H9 (cell line): ENCODE measurements at regions not wholly inside any gene's neighbourhood (a gene's known extent, or its start where the extent isn't known, plus 50 kb on each side); places are given as distances from the start of the nearest gene placed in this dataset.

Experiments used
- DNase-seq: peaks from one replicate; pipeline ENCODE4 v3.0.0-alpha.2; 2017
- H2AFZ ChIP-seq: one replicate; pipeline ENCODE4 v1.6.1; 2013; ENCODE audit warnings: mild to moderate bottlenecking, low read length, control low read depth, moderate library complexity
- H2AK5ac ChIP-seq: 2 replicates; pipeline ENCODE4 v1.6.1; 2013; ENCODE audit warnings: low read length, control low read depth, mixed read lengths; ENCODE audit not compliant: insufficient read length
- H2BK120ac ChIP-seq: one replicate; pipeline ENCODE4 v1.6.1; 2013; ENCODE audit warnings: low read depth, mild to moderate bottlenecking, low read length, control low read depth, inconsistent platforms; ENCODE audit not compliant: poor library complexity, severe bottlenecking
- H2BK12ac ChIP-seq: 2 replicates; pipeline ENCODE4 v1.6.1; 2013; ENCODE audit warnings: low read length, control low read depth, mixed read lengths, low read depth; ENCODE audit not compliant: insufficient read length
- H2BK15ac ChIP-seq: 2 replicates; pipeline ENCODE4 v1.6.1; 2013; ENCODE audit warnings: low read depth, low read length, control low read depth
- H2BK20ac ChIP-seq: one replicate; pipeline ENCODE4 v1.6.1; 2013; ENCODE audit warnings: low read depth, mild to moderate bottlenecking, low read length, control low read depth, inconsistent platforms; ENCODE audit not compliant: poor library complexity, severe bottlenecking
- H2BK5ac ChIP-seq: 2 replicates; pipeline ENCODE4 v1.6.1; 2013; ENCODE audit warnings: low read length, control low read depth, mixed read lengths; ENCODE audit not compliant: insufficient read length
- H3K14ac ChIP-seq: 2 replicates; pipeline ENCODE4 v1.6.1; 2013; ENCODE audit warnings: low read length, control low read depth; ENCODE audit not compliant: insufficient read depth
- H3K18ac ChIP-seq: 2 replicates; pipeline ENCODE4 v1.6.1; 2013; ENCODE audit warnings: low read depth, mild to moderate bottlenecking, mixed read lengths, low read length, control low read depth; ENCODE audit not compliant: insufficient read length
- H3K23ac ChIP-seq: 2 replicates; pipeline ENCODE4 v1.6.1; 2013; ENCODE audit warnings: low read length, control low read depth, mixed read lengths, low read depth; ENCODE audit not compliant: insufficient read length
- H3K23me2 ChIP-seq: 2 replicates; pipeline ENCODE4 v1.6.1; 2013; ENCODE audit warnings: low read depth, mild to moderate bottlenecking, mixed read lengths, low read length, control low read depth; ENCODE audit not compliant: insufficient read length, poor library complexity, severe bottlenecking
- H3K27ac ChIP-seq: 2 replicates; pipeline ENCODE4 v1.5.1; 2013; ENCODE audit warnings: low read length, control low read depth, mixed read lengths, low read depth; ENCODE audit not compliant: insufficient read length
- H3K27me3 ChIP-seq: 2 replicates; pipeline ENCODE4 v1.6.1; 2013; ENCODE audit warnings: low read length, control low read depth, inconsistent platforms; ENCODE audit not compliant: insufficient read depth
- H3K4ac ChIP-seq: 2 replicates; pipeline ENCODE4 v1.6.1; 2013; ENCODE audit warnings: low read depth, mild to moderate bottlenecking, control low read depth, inconsistent platforms, low read length, moderate library complexity
- H3K4me1 ChIP-seq: 2 replicates; pipeline ENCODE4 v1.6.1; 2013; ENCODE audit warnings: low read length, control low read depth, inconsistent platforms; ENCODE audit not compliant: insufficient read depth
- H3K4me2 ChIP-seq: 2 replicates; pipeline ENCODE4 v1.6.1; 2013; ENCODE audit warnings: low read length, control low read depth, mixed read lengths; ENCODE audit not compliant: insufficient read length, insufficient read depth
- H3K56ac ChIP-seq: 2 replicates; pipeline ENCODE4 v1.6.1; 2013; ENCODE audit warnings: low read depth, mild to moderate bottlenecking, mixed read lengths, low read length, control low read depth; ENCODE audit not compliant: insufficient read length
- H3K79me1 ChIP-seq: 2 replicates; pipeline ENCODE4 v1.6.1; 2013; ENCODE audit warnings: low read depth, mild to moderate bottlenecking, moderate library complexity, low read length, control low read depth, inconsistent platforms; ENCODE audit not compliant: insufficient read depth, poor library complexity, severe bottlenecking
- H3K79me2 ChIP-seq: 2 replicates; pipeline ENCODE4 v1.6.1; 2013; ENCODE audit warnings: low read length, control low read depth, inconsistent platforms; ENCODE audit not compliant: insufficient read depth
- H3K9ac ChIP-seq: 2 replicates; pipeline ENCODE4 v1.6.1; 2013; ENCODE audit warnings: low read length, control low read depth, mixed read lengths; ENCODE audit not compliant: insufficient read length; ENCODE audit errors: extremely low read depth
- H3K9me3 ChIP-seq: one replicate; pipeline ENCODE4 v1.6.1; 2013; ENCODE audit warnings: low read depth, low read length, inconsistent platforms; ENCODE audit not compliant: control insufficient read depth
- H3T11ph ChIP-seq: one replicate; pipeline ENCODE4 v1.6.1; 2013; ENCODE audit warnings: mild to moderate bottlenecking, low read length, control low read depth, inconsistent platforms
- H4K20me1 ChIP-seq: one replicate; pipeline ENCODE4 v1.6.1; 2013; ENCODE audit not compliant: control insufficient read depth, insufficient read length, insufficient read depth
- H4K5ac ChIP-seq: 2 replicates; pipeline ENCODE4 v1.6.1; 2013; ENCODE audit warnings: low read depth, mild to moderate bottlenecking, mixed read lengths, low read length, control low read depth; ENCODE audit not compliant: insufficient read length
- H4K8ac ChIP-seq: replicated peaks from 2 replicates; pipeline ENCODE4 v1.6.1; 2013; ENCODE audit warnings: low read length, control low read depth, mixed read lengths, low read depth; ENCODE audit not compliant: insufficient read length
- H4K91ac ChIP-seq: 2 replicates; pipeline ENCODE4 v1.6.1; 2013; ENCODE audit warnings: low read depth, mild to moderate bottlenecking, moderate library complexity, mixed read lengths, low read length, control low read depth; ENCODE audit not compliant: insufficient read length
- H3K27ac Mint-ChIP-seq, 3 experiments: 2 replicates in 2 of 3; 3 replicates in 1 of 3; pipeline ENCODE4 v1.8.0; 2020 to 2021; ENCODE audit warnings: mixed read lengths in 3 of 3, mild to moderate bottlenecking in 1 of 3, moderate library complexity in 1 of 3
- H3K27me3 Mint-ChIP-seq: 2 replicates; pipeline ENCODE4 v1.8.0; 2021; ENCODE audit warnings: low read depth, mild to moderate bottlenecking, moderate library complexity, mixed read lengths
- H3K36me3 Mint-ChIP-seq, 3 experiments: 2 replicates in 2 of 3; 3 replicates in 1 of 3; pipeline ENCODE4 v1.8.0; 2020 to 2021; ENCODE audit warnings: low read depth in 3 of 3, mixed read lengths in 3 of 3; ENCODE audit not compliant: insufficient read depth in 1 of 3
- H3K4me1 Mint-ChIP-seq, 2 experiments: 2 replicates each; pipeline ENCODE4 v1.8.0; 2020; ENCODE audit warnings: mixed read lengths in 2 of 2
- H3K4me3 Mint-ChIP-seq, 2 experiments: 2 replicates in 1 of 2; 3 replicates in 1 of 2; pipeline ENCODE4 v1.8.0; 2020 to 2021; ENCODE audit warnings: mild to moderate bottlenecking in 2 of 2, mixed read lengths in 2 of 2, moderate library complexity in 1 of 2
- H3K9me3 Mint-ChIP-seq, 2 experiments: 2 replicates in 1 of 2; 3 replicates in 1 of 2; pipeline ENCODE4 v1.8.0; 2020; ENCODE audit warnings: mild to moderate bottlenecking in 2 of 2, mixed read lengths in 2 of 2, moderate library complexity in 1 of 2
- WGBS: extraction: QIAGEN DNeasy Blood & Tissue Kit; methylation state at CpG from one replicate; pipeline ENCODE4 v1.1.7; 2013; ENCODE audit warnings: missing lambda C conversion rate, low lambda C conversion rate, mixed read lengths; ENCODE audit not compliant: insufficient read length; ENCODE audit errors: extremely low coverage; 5-methylcytosine and 5-hydroxymethylcytosine counted together
- TF ChIP-seq, protein P1 (sequence below): fragments of 200-600 bp; sonication (generic); conservative IDR thresholded peaks from 3 replicates; pipeline ENCODE4 v1.8.0; 2021; ENCODE audit warnings: antibody characterized with exemption, mild to moderate bottlenecking

DNA sequence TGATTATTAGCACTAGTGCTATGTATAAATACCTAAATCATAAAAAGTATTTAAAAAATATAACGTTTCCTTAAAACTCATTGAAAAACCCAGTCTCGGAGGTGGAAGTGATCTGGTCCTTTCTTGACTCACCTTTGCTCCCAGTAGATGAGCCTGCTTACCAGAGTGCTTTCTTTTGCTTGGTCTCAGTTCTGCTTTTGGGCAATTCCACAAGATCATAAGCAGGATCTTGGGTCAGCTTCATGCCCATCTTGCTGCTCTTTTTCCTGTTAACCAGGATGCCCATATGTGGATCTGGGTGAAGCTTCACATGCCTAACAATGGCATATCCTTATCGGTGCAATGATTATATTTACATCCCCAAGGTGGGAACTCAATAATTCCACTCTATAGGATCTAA lies 332.1 kb upstream of the FAM98A start:
- WGBS = no CpG with 5 or more reads among the region's 3 CpGs
- H3K36me3 Mint-ChIP-seq = no peaks in the 10 kb centered on the region
- no peaks in the 10 kb centered on the region for H3K4me1 ChIP-seq
- H2BK120ac ChIP-seq = no peak overlapping the region
- no peak overlapping the region for H3K9ac ChIP-seq
- no peak for DNase-seq
- H3K9me3 Mint-ChIP-seq = peaks cover 0 to 3% of the 10 kb centered on the region in 2 experiments; a peak in 2 of 5 replicates
- TF ChIP-seq, protein P1, sequence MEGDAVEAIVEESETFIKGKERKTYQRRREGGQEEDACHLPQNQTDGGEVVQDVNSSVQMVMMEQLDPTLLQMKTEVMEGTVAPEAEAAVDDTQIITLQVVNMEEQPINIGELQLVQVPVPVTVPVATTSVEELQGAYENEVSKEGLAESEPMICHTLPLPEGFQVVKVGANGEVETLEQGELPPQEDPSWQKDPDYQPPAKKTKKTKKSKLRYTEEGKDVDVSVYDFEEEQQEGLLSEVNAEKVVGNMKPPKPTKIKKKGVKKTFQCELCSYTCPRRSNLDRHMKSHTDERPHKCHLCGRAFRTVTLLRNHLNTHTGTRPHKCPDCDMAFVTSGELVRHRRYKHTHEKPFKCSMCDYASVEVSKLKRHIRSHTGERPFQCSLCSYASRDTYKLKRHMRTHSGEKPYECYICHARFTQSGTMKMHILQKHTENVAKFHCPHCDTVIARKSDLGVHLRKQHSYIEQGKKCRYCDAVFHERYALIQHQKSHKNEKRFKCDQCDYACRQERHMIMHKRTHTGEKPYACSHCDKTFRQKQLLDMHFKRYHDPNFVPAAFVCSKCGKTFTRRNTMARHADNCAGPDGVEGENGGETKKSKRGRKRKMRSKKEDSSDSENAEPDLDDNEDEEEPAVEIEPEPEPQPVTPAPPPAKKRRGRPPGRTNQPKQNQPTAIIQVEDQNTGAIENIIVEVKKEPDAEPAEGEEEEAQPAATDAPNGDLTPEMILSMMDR = no peak
- no peak overlapping the region for H2AK5ac ChIP-seq
- no peak overlapping the region for H3T11ph ChIP-seq
- H3K27ac Mint-ChIP-seq = no peak overlapping the region
- no peak overlapping the region for H4K5ac ChIP-seq
- no peaks in the 10 kb centered on the region for H3K79me2 ChIP-seq
- no peak overlapping the region for H3K27ac ChIP-seq
- no peak overlapping the region for H4K91ac ChIP-seq
- H3K23me2 ChIP-seq = no peaks in the 10 kb centered on the region
- no peak overlapping the region for H3K4me2 ChIP-seq
- no peaks in the 10 kb centered on the region for H4K20me1 ChIP-seq
- H4K8ac ChIP-seq = no peak overlapping the region
- H2BK5ac ChIP-seq = no peak overlapping the region
- no peaks in the 10 kb centered on the region for H3K9me3 ChIP-seq
- H3K79me1 ChIP-seq = no peaks in the 10 kb centered on the region
- no peak overlapping the region for H2BK12ac ChIP-seq
- H3K18ac ChIP-seq = no peak overlapping the region
- no peak overlapping the region for H2AFZ ChIP-seq
- H3K4me1 Mint-ChIP-seq = peaks cover 7% of the 10 kb centered on the region in 2 experiments
- no peak overlapping the region for H2BK15ac ChIP-seq
- H3K56ac ChIP-seq = no peak overlapping the region
- no peaks in the 10 kb centered on the region for H3K27me3 ChIP-seq
- no peak overlapping the region for H3K4ac ChIP-seq
- H2BK20ac ChIP-seq = no peak overlapping the region
- H3K23ac ChIP-seq = no peak overlapping the region
- H3K27me3 Mint-ChIP-seq = no peaks in the 10 kb centered on the region
- H3K4me3 Mint-ChIP-seq = no peak overlapping the region
- no peak overlapping the region for H3K14ac ChIP-seq
